ENCODE measurements at regions not wholly inside any gene's neighbourhood (a gene's known extent, or its start where the extent isn't known, plus 50 kb on each side); places are given as distances from the start of the nearest gene placed in this dataset.
"Not testable (repeated sequence)": the region's sequence is repeated elsewhere in the genome, so short reads cannot be mapped to it uniquely, and the experiment has no call there.

DNA sequence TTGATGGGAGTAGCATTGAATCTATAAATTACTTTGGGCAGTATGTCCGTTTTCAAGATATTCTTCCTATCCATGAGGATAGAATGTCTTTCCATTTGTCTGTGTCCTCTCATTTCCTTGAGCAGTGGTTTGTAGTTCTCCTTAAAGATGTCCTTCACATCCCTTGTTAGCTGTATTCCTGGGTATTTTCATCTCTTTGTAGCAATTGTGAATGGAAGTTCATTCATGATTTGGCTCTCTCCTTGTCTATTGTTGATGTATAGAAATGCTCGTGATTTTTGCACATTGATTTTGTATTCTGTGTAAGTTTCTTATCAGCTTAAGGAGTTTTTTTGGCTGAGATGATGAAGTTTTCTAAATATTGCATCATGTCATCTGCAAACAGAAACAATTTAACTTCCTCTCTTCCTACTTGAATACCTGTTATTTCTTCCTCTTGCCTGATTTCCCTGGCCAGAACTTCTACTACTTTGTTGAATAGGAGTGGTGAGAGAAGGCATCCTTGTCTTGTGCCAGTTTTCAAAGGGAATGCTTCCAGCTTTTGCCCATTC is 741.0 kb downstream of the TMTC2 start:
- not testable (repeated sequence) for DNase-seq

- no peak for DNase-seq
These were observed 728.3 kb downstream of the TMTC2 start for GRCh38 chr12:83414981-83415380.

DNA sequence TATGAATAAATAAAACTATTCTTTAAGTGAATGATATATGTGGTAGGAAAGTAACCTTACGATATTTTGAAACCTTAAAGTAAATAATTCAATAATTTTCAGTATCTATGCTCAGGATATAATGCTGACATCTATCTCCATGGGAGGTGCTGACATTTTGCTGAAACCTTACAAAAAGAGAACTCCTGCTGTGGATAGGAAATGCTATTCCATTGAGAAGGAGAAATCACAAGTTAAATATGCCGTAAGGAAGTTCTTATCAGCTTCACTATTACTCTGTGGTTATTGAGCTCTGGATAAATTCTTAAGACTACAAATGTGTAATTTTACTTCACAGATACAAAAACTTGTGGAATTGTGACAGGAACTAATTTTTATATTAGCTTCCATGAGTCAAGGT is 722.1 kb downstream of the TMTC2 start:
- DNase-seq = no peak

- no peak for DNase-seq
These were observed 721.4 kb downstream of the TMTC2 start for GRCh38 chr12:83408146-83408545.

DNA sequence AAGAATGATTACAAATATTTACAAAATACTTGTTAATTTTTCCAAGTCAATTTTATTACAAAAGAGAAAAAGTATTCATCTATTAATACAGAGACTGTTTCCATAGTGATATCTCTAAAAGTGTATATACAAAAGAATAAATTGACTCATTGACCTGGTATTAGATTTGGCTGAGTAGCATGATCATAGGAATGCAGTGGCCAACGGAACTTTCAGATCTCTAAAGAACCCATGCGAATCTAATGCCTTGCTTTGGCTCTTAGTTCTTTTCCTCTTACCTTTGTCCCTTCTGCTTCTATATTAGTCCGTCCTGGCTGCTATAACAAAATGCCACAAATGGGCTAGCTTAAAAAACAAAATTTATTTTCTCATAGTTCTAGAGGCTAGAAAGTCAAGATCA is 717.8 kb downstream of the TMTC2 start:
- no peak for DNase-seq

DNA sequence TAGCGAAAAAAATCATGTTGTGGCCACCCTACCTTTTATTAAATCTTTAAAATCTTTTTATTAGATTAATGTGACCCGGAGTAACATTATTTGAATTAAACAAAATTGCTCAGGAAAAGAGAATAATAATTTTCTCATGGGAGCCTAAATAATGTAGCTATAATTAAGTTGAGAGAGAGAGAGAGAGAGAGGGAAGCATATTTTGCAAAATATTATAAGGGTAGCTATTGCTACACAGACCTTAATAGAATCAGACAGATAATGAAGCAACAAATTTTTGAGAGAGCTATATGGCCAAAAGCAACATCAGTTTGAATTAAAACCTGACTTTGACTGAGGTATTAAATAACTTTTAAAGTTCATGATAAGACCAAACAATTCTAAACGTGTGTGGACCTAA is 703.5 kb downstream of the TMTC2 start:
- DNase-seq = no peak

DNA sequence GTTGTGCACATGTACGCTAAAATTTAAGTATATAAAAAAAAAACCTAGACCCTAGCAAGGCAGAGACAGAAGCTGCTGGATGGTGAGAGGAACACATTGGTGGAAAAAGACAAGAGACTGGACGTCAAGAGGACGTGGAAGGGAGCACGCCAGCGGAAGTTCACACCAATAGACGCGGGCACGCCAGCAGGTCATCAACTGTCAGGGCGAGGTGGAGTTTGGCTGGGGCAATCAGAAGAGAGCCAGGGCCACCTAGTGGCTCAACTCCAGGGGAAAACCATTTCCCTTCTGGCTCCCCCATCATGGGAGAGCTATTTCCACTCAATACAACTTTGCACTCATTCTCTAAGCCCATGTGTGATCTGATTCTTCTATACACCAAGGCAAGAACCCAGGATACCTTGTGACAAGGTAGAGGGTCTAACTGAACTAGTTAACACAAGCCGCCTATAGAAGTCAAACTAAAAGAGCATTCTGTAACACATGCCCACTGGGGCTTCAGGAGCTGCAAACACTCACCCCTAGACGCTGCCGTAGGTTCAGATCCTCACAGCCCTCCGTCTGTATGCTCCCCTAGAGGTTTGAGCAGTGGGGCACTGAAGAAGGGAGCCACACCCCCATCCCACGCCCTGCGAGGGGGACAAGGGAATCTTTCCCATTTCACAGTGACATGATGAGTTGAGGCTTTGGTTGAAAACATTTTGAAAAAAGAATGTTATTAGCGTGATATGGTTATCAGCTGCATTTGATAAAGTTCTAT is 702.7 kb downstream of the TMTC2 start:
- no peak for DNase-seq

GRCh38 chr12:83388551-83388950 is 701.8 kb downstream of the TMTC2 start:
- no peak for DNase-seq

GRCh38 chr12:83386527-83387264 is 700.0 kb downstream of the TMTC2 start:
- DNase-seq = no peak

GRCh38 chr12:83378186-83378727 is 691.6 kb downstream of the TMTC2 start:
- DNase-seq = no peak

GRCh38 chr12:83365317-83365716 is 678.6 kb downstream of the TMTC2 start:
- DNase-seq = no peak

- no peak for DNase-seq
These were observed 674.8 kb downstream of the TMTC2 start for GRCh38 chr12:83361475-83361874.

- no peak for DNase-seq
These were observed 674.4 kb downstream of the TMTC2 start for GRCh38 chr12:83361071-83361470.

GRCh38 chr12:83349907-83350611 is 663.4 kb downstream of the TMTC2 start:
- DNase-seq = no peak

DNA sequence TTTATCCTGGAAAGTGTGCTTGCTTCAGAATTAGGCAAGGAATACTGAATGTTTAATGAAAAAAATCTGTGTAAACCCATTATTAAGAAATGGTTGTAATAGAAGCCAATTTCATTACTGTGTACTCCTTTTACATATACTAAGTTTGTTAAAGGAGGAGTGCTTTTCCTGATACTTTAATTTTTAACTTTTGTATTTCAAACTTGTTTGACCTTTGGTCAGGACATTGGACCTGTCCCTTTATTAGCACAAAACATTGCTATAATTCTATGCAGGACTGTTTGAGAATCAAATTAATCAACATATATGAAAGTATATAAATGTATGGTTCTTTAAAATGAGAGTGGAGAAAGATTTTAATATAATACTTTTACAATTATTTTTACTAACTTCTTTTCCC is 659.6 kb downstream of the TMTC2 start:
- DNase-seq = no peak

DNA sequence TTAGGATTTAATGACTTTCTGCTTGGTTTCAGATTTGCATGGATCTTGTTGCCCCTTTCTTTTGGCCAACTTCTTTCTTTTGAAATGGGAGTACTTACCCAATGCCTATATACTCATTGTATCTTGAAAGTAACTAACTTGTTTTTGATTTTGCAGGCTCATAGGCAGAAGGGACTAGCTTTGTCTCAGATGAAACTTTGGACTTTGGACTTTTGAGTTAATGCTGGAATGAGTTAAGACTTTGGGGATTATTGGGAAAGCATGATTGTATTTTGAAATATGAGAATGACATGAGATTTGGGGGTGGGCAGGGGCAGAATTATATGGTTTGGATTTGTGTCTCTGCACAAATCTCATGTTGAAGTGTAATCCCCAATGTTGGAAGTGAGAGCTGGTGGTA is 657.1 kb downstream of the TMTC2 start:
- no peak for DNase-seq

- DNase-seq = no peak
These were observed 649.0 kb downstream of the TMTC2 start for GRCh38 chr12:83335748-83336147.

GRCh38 chr12:83326666-83327065 is 640.0 kb downstream of the TMTC2 start:
- no peak for DNase-seq

DNA sequence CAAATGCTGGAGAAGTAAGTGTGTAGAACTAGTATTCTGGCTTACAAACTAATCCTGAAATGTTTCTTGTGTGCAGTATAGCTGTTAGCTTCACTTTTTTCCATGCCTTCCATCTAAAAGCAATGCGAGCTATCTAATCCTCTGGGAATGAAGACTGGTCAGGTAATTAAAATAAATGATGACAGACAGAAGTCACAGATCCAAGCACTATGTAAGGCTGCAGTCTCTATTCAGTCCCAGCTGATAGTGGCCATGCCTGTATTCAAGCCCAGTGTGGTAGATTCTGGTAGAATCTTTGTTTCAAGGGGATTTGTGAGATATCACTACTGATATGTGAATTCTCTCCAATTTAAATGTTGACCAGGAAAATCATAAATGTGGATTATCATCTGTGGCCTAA is 637.2 kb downstream of the TMTC2 start:
- no peak for DNase-seq

GRCh38 chr12:83322809-83323208 is 636.1 kb downstream of the TMTC2 start:
- no peak for DNase-seq

GRCh38 chr12:83321971-83322370 is 635.3 kb downstream of the TMTC2 start:
- no peak for DNase-seq

- DNase-seq = no peak
These were observed 633.6 kb downstream of the TMTC2 start for GRCh38 chr12:83320350-83320749.

- DNase-seq = no peak
These were observed 631.8 kb downstream of the TMTC2 start for GRCh38 chr12:83318386-83319098.
